GM10248 (cell line): ENCODE measurements at regions not wholly inside any gene's neighbourhood (a gene's known extent, or its start where the extent isn't known, plus 50 kb on each side); places are given as distances from the start of the nearest gene placed in this dataset.

Experiments used
- CTCF ChIA-PET: fragments of 300-600 bp; sonication (Branson Sonifier 250); formaldehyde crosslinking; extraction: SDS; loops from one replicate; lab custom pipeline; 2021; ENCODE audit warnings: antibody characterized with exemption; lab: Yijun Ruan, JAX
- POLR2A ChIA-PET: fragments of 350-650 bp; sonication (Branson Sonifier 250); formaldehyde crosslinking; extraction: SDS; loops from one replicate; lab custom pipeline; 2020; ENCODE audit warnings: antibody characterized with exemption; lab: Yijun Ruan, JAX
- DNase-seq: peaks from one replicate; pipeline ENCODE4 v3.0.0; 2012; ENCODE audit errors: extremely low spot score
- CTCF ChIP-seq: IDR thresholded peaks from 2 replicates; pipeline ENCODE4 v1.5.1; 2012; ENCODE audit warnings: mild to moderate bottlenecking, low read depth; ENCODE audit errors: extremely low read depth, missing control alignments, control extremely low read depth

GRCh38 chr14:50041980-50042379 is 74.4 kb downstream of the VCPKMT start:
- DNase-seq: no peak
- no peak for TF ChIP-seq CTCF
- ChIA-PET CTCF (no interaction called here), POLR2A (no interaction called here)

- no peak for DNase-seq
- no peak for TF ChIP-seq CTCF
- ChIA-PET CTCF (interaction anchor here (0.8 to 2.4 kb wide), 6 partner anchors 16 to 180 kb away, joined by 3 to 10 read pairs (median 4); no protein-coding TSS in a partner anchor), POLR2A (interaction anchor here (1.2 kb wide), 1 partner anchor 141 kb away, joined by 3 read pairs; no protein-coding TSS in a partner anchor)
Measured at GRCh38 chr14:50044042-50044651, 72.2 kb downstream of the VCPKMT start.

GRCh38 chr14:50045039-50045711 is 71.2 kb downstream of the VCPKMT start:
- peak; percentile 65 for DNase-seq
- CTCF ChIA-PET: interaction anchor here (0.8 to 2.4 kb wide), 8 partner anchors 12 to 183 kb away, joined by 3 to 10 read pairs (median 4); no protein-coding TSS in a partner anchor
- POLR2A ChIA-PET: interaction anchor here (1.2 kb wide), 1 partner anchor 142 kb away, joined by 3 read pairs; no protein-coding TSS in a partner anchor
- TF ChIP-seq CTCF: no peak

- DNase-seq: no peak
- POLR2A ChIA-PET: no interaction called here
- CTCF ChIA-PET: interaction anchor here (1.3 to 2.5 kb wide), 5 partner anchors 8 to 184 kb away, joined by 3 to 10 read pairs (median 6); no protein-coding TSS in a partner anchor
- no peak for TF ChIP-seq CTCF
Measured at GRCh38 chr14:50045837-50046236, 70.5 kb downstream of the VCPKMT start.

GRCh38 chr14:50047274-50047676 is 69.1 kb downstream of the VCPKMT start:
- TF ChIP-seq CTCF: no peak
- ChIA-PET POLR2A (no interaction called here), CTCF (interaction anchor here (0.8 to 2.5 kb wide), 7 partner anchors 9 to 186 kb away, joined by 3 to 7 read pairs (median 4); partner anchors contain the start of gene VCPKMT)
- DNase-seq: peak; percentile 81

- POLR2A ChIA-PET: no interaction called here
- CTCF ChIA-PET: interaction anchor here (1.1 to 1.4 kb wide), 2 partner anchors 13 to 46 kb away, joined by 3 read pairs; no protein-coding TSS in a partner anchor
- TF ChIP-seq CTCF: no peak
- no peak for DNase-seq
Measured at GRCh38 chr14:50049093-50049492, 67.3 kb downstream of the VCPKMT start.
